GM13976 (cell line): ENCODE measurements at regions not wholly inside any gene's neighbourhood (a gene's known extent, or its start where the extent isn't known, plus 50 kb on each side); places are given as distances from the start of the nearest gene placed in this dataset.
"Not testable (repeated sequence)": the region's sequence is repeated elsewhere in the genome, so short reads cannot be mapped to it uniquely, and the experiment has no call there.

Experiments
- DNase-seq: peaks from one replicate; pipeline ENCODE4 v3.0.0; 2012; ENCODE audit warnings: low spot score
- CTCF ChIP-seq: IDR thresholded peaks from 2 replicates; pipeline ENCODE4 v1.5.1; 2012; ENCODE audit warnings: borderline replicate concordance, mild to moderate bottlenecking; ENCODE audit not compliant: insufficient read depth; ENCODE audit errors: extremely low read depth, missing control alignments, control extremely low read depth
- in situ Hi-C: fragments of 300-500 bp; cut with MboI; formaldehyde crosslinking; loops from one replicate; pipeline ENCODE4 v1.12.0; 2022; ENCODE audit warnings: low sequenced_read_pairs, mixed read lengths, inconsistent platforms; ENCODE audit not compliant: unreplicated experiment

GRCh38 chr13:81109026-81109425 lies 768.1 kb upstream of the SPRY2 start:
- DNase-seq, result no peak
- TF ChIP-seq CTCF, result no peak
- in situ Hi-C loops, result no loop called here

GRCh38 chr13:81106348-81106747 lies 765.4 kb upstream of the SPRY2 start:
- in situ Hi-C loops, result no loop called here
- no peak for DNase-seq
- no peak for TF ChIP-seq CTCF

- no peak for TF ChIP-seq CTCF
- no peak for DNase-seq
- in situ Hi-C loops, result no loop called here
These were observed 763.2 kb upstream of the SPRY2 start for GRCh38 chr13:81104035-81104715.

GRCh38 chr13:81102066-81102465 lies 761.1 kb upstream of the SPRY2 start:
- in situ Hi-C loops, result not testable (repeated sequence)

GRCh38 chr13:81089371-81090157 lies 748.6 kb upstream of the SPRY2 start:
- TF ChIP-seq CTCF, result no peak
- in situ Hi-C loops, result no loop called here
- DNase-seq, result no peak

More at GRCh38 chr13:81102066-81102465, 761.1 kb upstream of the SPRY2 start:
- not testable (repeated sequence) for DNase-seq

GRCh38 chr13:81080911-81081454 lies 740.1 kb upstream of the SPRY2 start:
- in situ Hi-C loops, result no loop called here
- no peak for TF ChIP-seq CTCF
- no peak for DNase-seq

- no peak for TF ChIP-seq CTCF
- in situ Hi-C loops, result no loop called here
- no peak for DNase-seq
These were observed 737.1 kb upstream of the SPRY2 start for GRCh38 chr13:81078048-81078447.

- DNase-seq, in situ Hi-C loops: not testable (repeated sequence)
These were observed 728.9 kb upstream of the SPRY2 start for GRCh38 chr13:81069822-81070221.
